Astrocyte (in vitro differentiated cells and primary cell): ENCODE measurements at regions not wholly inside any gene's neighbourhood (a gene's known extent, or its start where the extent isn't known, plus 50 kb on each side); places are given as distances from the start of the nearest gene placed in this dataset.

Source experiments
- DNase-seq: peaks from one replicate; pipeline ENCODE4 v3.0.0-alpha.2; 2010; ENCODE audit warnings: low read depth
- FAIRE-seq: peaks from 2 replicates; lab custom pipeline; 2011; peaks lifted over from hg19 to GRCh38; lab: Jason Lieb, UNC
- H2AFZ ChIP-seq: 2 replicates; pipeline ENCODE4 v1.6.0; 2012; ENCODE audit warnings: low read depth, low read length, inconsistent platforms
- H3K27ac ChIP-seq: 2 replicates; pipeline ENCODE4 v1.5.1; 2011; ENCODE audit warnings: low read depth, low read length, inconsistent platforms
- H3K27me3 ChIP-seq: 2 replicates; pipeline ENCODE4 v1.6.0; 2011; ENCODE audit warnings: low read length, inconsistent platforms; ENCODE audit not compliant: insufficient read depth
- H3K36me3 ChIP-seq: 2 replicates; pipeline ENCODE4 v1.5.1; 2011; ENCODE audit warnings: low read length, inconsistent platforms; ENCODE audit not compliant: insufficient read depth
- H3K4me1 ChIP-seq: 2 replicates; pipeline ENCODE4 v1.5.1; 2011; ENCODE audit warnings: low read length, inconsistent platforms; ENCODE audit not compliant: insufficient read depth
- H3K4me2 ChIP-seq: 2 replicates; pipeline ENCODE4 v1.6.0; 2012; ENCODE audit warnings: low read length, inconsistent platforms
- H3K4me3 ChIP-seq: 2 replicates; pipeline ENCODE4 v1.5.1; 2011; ENCODE audit warnings: low read depth, mild to moderate bottlenecking, low read length, inconsistent platforms; ENCODE audit not compliant: insufficient read depth
- H3K79me2 ChIP-seq: 2 replicates; pipeline ENCODE4 v1.6.0; 2012; ENCODE audit warnings: mild to moderate bottlenecking, low read length, inconsistent platforms; ENCODE audit not compliant: insufficient read depth
- H3K9ac ChIP-seq: 2 replicates; pipeline ENCODE4 v1.6.0; 2012; ENCODE audit warnings: mild to moderate bottlenecking, low read length, inconsistent platforms
- H3K9me3 ChIP-seq: 2 replicates; pipeline ENCODE4 v1.5.1; 2012; ENCODE audit warnings: low read depth, mild to moderate bottlenecking, low read length, inconsistent platforms; ENCODE audit not compliant: insufficient read depth
- H4K20me1 ChIP-seq: 2 replicates; pipeline ENCODE4 v1.6.0; 2012; ENCODE audit warnings: low read length, inconsistent platforms; ENCODE audit not compliant: insufficient read depth
- H3K27ac Mint-ChIP-seq: one replicate; pipeline ENCODE4 v1.8.0; 2021; ENCODE audit warnings: mild to moderate bottlenecking, mixed read lengths; ENCODE audit not compliant: unreplicated experiment
- H3K27me3 Mint-ChIP-seq: one replicate; pipeline ENCODE4 v1.8.0; 2021; ENCODE audit warnings: low read depth, mixed read lengths; ENCODE audit not compliant: unreplicated experiment
- H3K36me3 Mint-ChIP-seq: one replicate; pipeline ENCODE4 v1.8.0; 2021; ENCODE audit warnings: low read depth, mixed read lengths; ENCODE audit not compliant: unreplicated experiment
- H3K4me1 Mint-ChIP-seq: one replicate; pipeline ENCODE4 v1.8.0; 2021; ENCODE audit warnings: low read depth, mixed read lengths; ENCODE audit not compliant: unreplicated experiment
- H3K4me3 Mint-ChIP-seq: one replicate; pipeline ENCODE4 v1.8.0; 2021; ENCODE audit warnings: mild to moderate bottlenecking, moderate library complexity, mixed read lengths; ENCODE audit not compliant: unreplicated experiment
- H3K9me3 Mint-ChIP-seq: one replicate; pipeline ENCODE4 v1.8.0; 2021; ENCODE audit warnings: mild to moderate bottlenecking, mixed read lengths; ENCODE audit not compliant: unreplicated experiment
- EZH2 ChIP-seq: IDR thresholded peaks from 2 replicates; pipeline ENCODE4 v1.6.1; 2012; ENCODE audit warnings: mild to moderate bottlenecking, low read length, inconsistent platforms; ENCODE audit not compliant: insufficient read depth
- TF ChIP-seq, protein P1 (sequence below): IDR thresholded peaks from 2 replicates; pipeline ENCODE4 v1.5.1; 2011; ENCODE audit warnings: low read depth, mild to moderate bottlenecking, inconsistent platforms, low read length, moderate library complexity; ENCODE audit not compliant: insufficient read depth

DNA sequence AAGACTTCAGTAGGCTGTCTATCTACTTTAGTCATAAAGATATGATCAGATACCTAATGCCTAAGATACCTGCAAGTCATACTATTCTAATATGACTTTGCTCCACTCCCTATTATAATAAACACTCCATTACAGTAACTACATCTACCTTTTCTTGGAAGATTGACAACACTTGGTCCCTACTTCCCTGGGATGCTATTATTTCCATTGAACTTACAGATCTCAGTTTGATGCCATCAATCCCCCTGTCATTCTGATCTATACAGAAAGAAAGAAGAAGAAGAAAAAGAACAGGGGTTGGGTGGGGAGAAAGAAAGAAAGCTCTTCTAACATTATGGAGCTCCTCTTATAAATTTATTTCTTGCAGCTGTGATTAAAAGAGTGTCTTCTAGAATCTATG, 889.1 kb upstream of the NRXN1 start:
- no peaks in the 10 kb centered on the region for H3K79me2 ChIP-seq
- no peaks in the 10 kb centered on the region for H4K20me1 ChIP-seq
- Mint-ChIP-seq H3K4me1 (no peaks in the 10 kb centered on the region), H3K9me3 (peaks cover 8% of the 10 kb centered on the region), H3K27me3 (no peaks in the 10 kb centered on the region), H3K36me3 (no peaks in the 10 kb centered on the region), H3K27ac (no peak overlapping the region), H3K4me3 (no peak overlapping the region)
- H3K9me3 ChIP-seq = no peaks in the 10 kb centered on the region
- FAIRE-seq = no peak
- H3K4me1 ChIP-seq = no peaks in the 10 kb centered on the region
- no peak overlapping the region for H3K9ac ChIP-seq
- no peak overlapping the region for H3K27ac ChIP-seq
- no peak overlapping the region for H3K4me2 ChIP-seq
- no peak overlapping the region for H3K4me3 ChIP-seq
- TF ChIP-seq, protein P1, sequence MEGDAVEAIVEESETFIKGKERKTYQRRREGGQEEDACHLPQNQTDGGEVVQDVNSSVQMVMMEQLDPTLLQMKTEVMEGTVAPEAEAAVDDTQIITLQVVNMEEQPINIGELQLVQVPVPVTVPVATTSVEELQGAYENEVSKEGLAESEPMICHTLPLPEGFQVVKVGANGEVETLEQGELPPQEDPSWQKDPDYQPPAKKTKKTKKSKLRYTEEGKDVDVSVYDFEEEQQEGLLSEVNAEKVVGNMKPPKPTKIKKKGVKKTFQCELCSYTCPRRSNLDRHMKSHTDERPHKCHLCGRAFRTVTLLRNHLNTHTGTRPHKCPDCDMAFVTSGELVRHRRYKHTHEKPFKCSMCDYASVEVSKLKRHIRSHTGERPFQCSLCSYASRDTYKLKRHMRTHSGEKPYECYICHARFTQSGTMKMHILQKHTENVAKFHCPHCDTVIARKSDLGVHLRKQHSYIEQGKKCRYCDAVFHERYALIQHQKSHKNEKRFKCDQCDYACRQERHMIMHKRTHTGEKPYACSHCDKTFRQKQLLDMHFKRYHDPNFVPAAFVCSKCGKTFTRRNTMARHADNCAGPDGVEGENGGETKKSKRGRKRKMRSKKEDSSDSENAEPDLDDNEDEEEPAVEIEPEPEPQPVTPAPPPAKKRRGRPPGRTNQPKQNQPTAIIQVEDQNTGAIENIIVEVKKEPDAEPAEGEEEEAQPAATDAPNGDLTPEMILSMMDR = no peak
- no peak for TF ChIP-seq EZH2
- no peak for DNase-seq
- H3K27me3 ChIP-seq = no peaks in the 10 kb centered on the region
- no peaks in the 10 kb centered on the region for H3K36me3 ChIP-seq
- H2AFZ ChIP-seq = no peak overlapping the region

DNA sequence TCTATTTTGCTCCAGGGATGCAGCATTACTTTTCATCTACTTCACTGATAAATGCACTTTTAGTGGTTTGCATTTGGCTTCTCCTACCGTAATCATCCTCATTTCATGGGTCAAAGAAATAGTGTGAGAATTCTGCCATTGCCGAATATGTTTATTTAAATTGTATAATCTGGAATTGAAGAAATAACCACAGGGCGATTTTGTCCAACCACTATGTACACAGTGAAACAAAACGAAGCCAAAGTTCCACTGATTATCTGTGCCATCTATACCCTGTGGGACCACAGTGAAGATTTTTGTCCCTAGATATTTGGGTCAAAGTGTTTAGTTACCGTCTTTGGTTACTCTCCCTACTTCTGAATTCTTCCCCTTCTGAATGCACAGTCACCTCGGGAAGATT, 888.6 kb upstream of the NRXN1 start:
- Histone ChIP-seq H3K27ac (no peak overlapping the region), H3K9me3 (no peaks in the 10 kb centered on the region), H3K4me3 (no peak overlapping the region), H2AFZ (no peak overlapping the region), H3K79me2 (no peaks in the 10 kb centered on the region), H4K20me1 (no peaks in the 10 kb centered on the region), H3K4me1 (no peaks in the 10 kb centered on the region), H3K9ac (no peak overlapping the region), H3K27me3 (no peaks in the 10 kb centered on the region), H3K36me3 (no peaks in the 10 kb centered on the region), H3K4me2 (no peak overlapping the region)
- Mint-ChIP-seq H3K27me3 (no peaks in the 10 kb centered on the region), H3K9me3 (peaks cover 12% of the 10 kb centered on the region), H3K36me3 (no peaks in the 10 kb centered on the region), H3K4me3 (no peak overlapping the region), H3K27ac (no peak overlapping the region), H3K4me1 (no peaks in the 10 kb centered on the region)
- TF ChIP-seq EZH2 = no peak
- no peak for DNase-seq
- no peak for FAIRE-seq

DNA sequence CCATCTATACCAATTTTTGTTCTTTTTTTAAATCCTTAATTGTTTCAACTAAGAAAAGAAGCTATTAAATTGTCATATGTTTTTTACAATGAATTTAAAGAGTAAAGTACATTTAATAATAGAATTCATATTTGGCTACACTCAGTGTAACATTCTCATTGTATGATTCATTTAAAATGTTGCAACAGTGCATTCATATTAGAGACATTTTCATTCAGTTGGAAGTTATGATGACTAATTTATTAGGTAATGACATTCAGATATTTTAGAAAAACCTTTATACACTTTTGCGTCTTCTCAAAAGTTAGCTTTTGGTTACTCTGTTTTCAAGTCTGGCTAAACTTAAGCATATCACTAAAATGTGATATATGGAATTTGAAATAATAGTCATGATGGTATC, 887.5 kb upstream of the NRXN1 start:
- H3K9me3 Mint-ChIP-seq = peaks cover 9% of the 10 kb centered on the region
- no peaks in the 10 kb centered on the region for H3K79me2 ChIP-seq
- no peak overlapping the region for H3K27ac Mint-ChIP-seq
- H3K36me3 Mint-ChIP-seq = no peaks in the 10 kb centered on the region
- no peak overlapping the region for H3K4me3 Mint-ChIP-seq
- no peak overlapping the region for H3K27ac ChIP-seq
- TF ChIP-seq, protein P1 = no peak
- TF ChIP-seq EZH2 = no peak
- H2AFZ ChIP-seq = no peak overlapping the region
- peak; percentile 41 for DNase-seq
- no peaks in the 10 kb centered on the region for H3K9me3 ChIP-seq
- H3K27me3 ChIP-seq = no peaks in the 10 kb centered on the region
- H3K36me3 ChIP-seq = no peaks in the 10 kb centered on the region
- H3K27me3 Mint-ChIP-seq = no peaks in the 10 kb centered on the region
- H3K9ac ChIP-seq = no peak overlapping the region
- no peak overlapping the region for H3K4me3 ChIP-seq
- H3K4me1 Mint-ChIP-seq = no peaks in the 10 kb centered on the region
- FAIRE-seq = no peak
- no peaks in the 10 kb centered on the region for H3K4me1 ChIP-seq
- no peak overlapping the region for H3K4me2 ChIP-seq
- H4K20me1 ChIP-seq = no peaks in the 10 kb centered on the region
